ENCODE measurements at regions not wholly inside any gene's neighbourhood (a gene's known extent, or its start where the extent isn't known, plus 50 kb on each side); places are given as distances from the start of the nearest gene placed in this dataset.

- Histone ChIP-seq H4K91ac (ENCODE audit: insufficient read depth, low read depth, low read length) (no peak overlapping the region), H2BK20ac (ENCODE audit: low read depth, low read length) (no peak overlapping the region), H3K36me3 (ENCODE audit: control insufficient read depth, insufficient read depth, low read length) (no peaks in the 10 kb centered on the region), H3K9ac (ENCODE audit: low read depth, low read length) (no peak overlapping the region), H3K18ac (ENCODE audit: low read depth, low read length) (no peak overlapping the region), H2AK5ac (ENCODE audit: low read depth, low read length) (no peak overlapping the region), H2BK120ac (ENCODE audit: low read depth, low read length) (no peak overlapping the region), H2AFZ (replicated peaks; ENCODE audit: low read length, poor library complexity) (no peak overlapping the region), H3K27me3 (ENCODE audit: control insufficient read depth, insufficient read depth, low read length) (no peaks in the 10 kb centered on the region; the same call in 1 of the 2 replicates), H3K4me2 (ENCODE audit: low read depth, low read length) (no peak overlapping the region), H3K27ac (ENCODE audit: insufficient read depth, low read length) (no peak overlapping the region), H3K4me3 (ENCODE audit: insufficient read depth, low read depth, low read length) (no peak overlapping the region), H3K14ac (replicated peaks; ENCODE audit: low read depth, low read length) (no peak overlapping the region), H4K8ac (ENCODE audit: low read depth in 2 of 2, low read length in 2 of 2) (no peak overlapping the region), H2AK9ac (replicated peaks; ENCODE audit: low read depth, low read length, poor library complexity) (no peak overlapping the region), H4K5ac (ENCODE audit: low read depth, low read length) (no peak overlapping the region), H3K23ac (ENCODE audit: low read depth, low read length) (no peak overlapping the region), H3K4ac (ENCODE audit: low read depth, low read length) (no peak overlapping the region), H4K20me1 (ENCODE audit: insufficient read depth, low read length) (no peaks in the 10 kb centered on the region), H3K56ac (ENCODE audit: extremely low read depth, insufficient read depth, low read length) (no peak overlapping the region), H2BK15ac (ENCODE audit: low read depth, low read length) (no peak overlapping the region), H3K4me1 (ENCODE audit: control insufficient read depth, insufficient read depth, low read length) (no peaks in the 10 kb centered on the region), H2BK5ac (ENCODE audit: low read depth, low read length, poor library complexity, severe bottlenecking) (no peak overlapping the region), H3K9me1 (ENCODE audit: insufficient read depth, low read length) (no peaks in the 10 kb centered on the region), H3K79me1 (ENCODE audit: low read depth in 1 of 2, low read length in 2 of 2) (no peaks in the 10 kb centered on the region), H3K9me3 (ENCODE audit: control insufficient read depth, insufficient read depth, low read length) (no peaks in the 10 kb centered on the region)
- in situ Hi-C loops (cut with MboI; ENCODE audit: low sequenced_read_pairs), result no loop called here
- no CpG with 5 or more reads among the region's 3 CpGs for WGBS, 2 experiments (ENCODE audit: extremely low coverage in 2 of 2, insufficient read length in 1 of 2)
- ChIA-PET CTCF (interaction anchor here (0.6 kb wide), 1 partner anchor 376 kb away, joined by 3 read pairs; no protein-coding TSS in a partner anchor), POLR2A (ENCODE audit: unreplicated experiment) (no interaction called here)
- no TSS peak for BruUV-seq (replicated peaks)
- no peak for ATAC-seq (ENCODE audit: low read depth)
- TF ChIP-seq RCOR1 (IDR thresholded peaks at IDR 0.05; ENCODE audit: insufficient replicate concordance, low read length), result no peak
- TF ChIP-seq BHLHE40 (IDR thresholded peaks at IDR 0.05; ENCODE audit: low read depth, low read length), result no peak
- no peak for TF ChIP-seq SMC3 (IDR thresholded peaks at IDR 0.05; ENCODE audit: low read depth, low read length)
- TF ChIP-seq CHD1 (IDR thresholded peaks at IDR 0.05; ENCODE audit: low read depth, low read length), result no peak
- TF ChIP-seq MAFK (IDR thresholded peaks at IDR 0.05; ENCODE audit: low read depth, low read length), result no peak
- no peak for TF ChIP-seq NFE2L2 (IDR thresholded peaks at IDR 0.05; ENCODE audit: low read depth, low read length)
- TF ChIP-seq RFX5 (IDR thresholded peaks at IDR 0.05; ENCODE audit: low read depth, low read length), result no peak
- TF ChIP-seq FOS (IDR thresholded peaks at IDR 0.05; ENCODE audit: low read depth, low read length), result no peak
- TF ChIP-seq CEBPB (IDR thresholded peaks at IDR 0.05; ENCODE audit: low read depth, low read length), result no peak
- TF ChIP-seq ELK1 (IDR thresholded peaks at IDR 0.05; ENCODE audit: borderline replicate concordance, low read depth, low read length), result no peak
- TF ChIP-seq RAD21 (IDR thresholded peaks at IDR 0.05; ENCODE audit: low read length), result no peak
- no peak for TF ChIP-seq MAZ (IDR thresholded peaks at IDR 0.05; ENCODE audit: borderline replicate concordance, low read depth, low read length)
- TF ChIP-seq USF2 (IDR thresholded peaks at IDR 0.05; ENCODE audit: low read depth, low read length), result no peak
- no peak for TF ChIP-seq MXI1 (IDR thresholded peaks at IDR 0.05; ENCODE audit: borderline replicate concordance, low read depth, low read length)
- no peak for TF ChIP-seq POLR2A (IDR thresholded peaks at IDR 0.05; ENCODE audit: low read depth, low read length)
- no peak for DNase-seq
- intact Hi-C loops (cut with micrococcal nuclease), result loop anchor here (5.0 kb wide), 1 partner anchor 52 kb away; no protein-coding TSS in a partner anchor
- dilution Hi-C loops (cut with HindIII; ENCODE audit: low sequenced_read_pairs, unreplicated experiment), result no loop called here
Measured at GRCh38 chr11:95605271-95605940, 184.2 kb downstream of the FAM76B start.

All from IMR-90 (cell line).